Adrenal gland (tissue), 9 donors: ENCODE measurements at regions not wholly inside any gene's neighbourhood (a gene's known extent, or its start where the extent isn't known, plus 50 kb on each side); places are given as distances from the start of the nearest gene placed in this dataset.

Source experiments
- DNase-seq, 7 donors: peaks; one replicate each; pipeline ENCODE4 v3.0.0-alpha.2; 2019 to 2020
- H3K27ac ChIP-seq, 5 donors: fragments of 200-600 bp; sonication (generic) in 4 of 5; 1 replicate in 3 of 5; 2 replicates in 2 of 5; pipeline versions ENCODE4 v1.5.1 to v1.8.0; 2016 to 2020; ENCODE audit warnings: mild to moderate bottlenecking in 1 of 5
- H3K27me3 ChIP-seq: fragments of 200-600 bp; 2 replicates; pipeline ENCODE4 v1.8.0; 2021
- H3K36me3 ChIP-seq, 2 donors: fragments of 200-600 bp; replicated peaks in 1 of 2; 1 replicate in 1 of 2; 2 replicates in 1 of 2; pipeline versions ENCODE4 v1.5.1 to v1.8.0; 2018 to 2022
- H3K4me1 ChIP-seq, 2 donors: fragments of 200-600 bp; replicated peaks in 1 of 2; 1 replicate in 1 of 2; 2 replicates in 1 of 2; pipeline versions ENCODE4 v1.5.1 to v1.8.0; 2018 to 2021
- H3K4me3 ChIP-seq, 4 donors: fragments of 200-600 bp; sonication (generic) in 3 of 4; one replicate each; pipeline ENCODE4 v1.5.1; 2016 to 2018
- H3K9me3 ChIP-seq, 3 donors: fragments of 200-600 bp; sonication (generic) in 1 of 3; replicated peaks in 1 of 3; 1 replicate in 2 of 3; 2 replicates in 1 of 3; pipeline versions ENCODE4 v1.5.1 to v1.8.0; 2016 to 2021
- CTCF ChIP-seq, 6 experiments: fragments of 450-650 bp in 4 of 6; fragments of 200-600 bp in 2 of 6; sonication (generic) in 1 of 6; IDR thresholded peaks; 1 replicate in 5 of 6; 2 replicates in 1 of 6; pipeline versions ENCODE4 v1.5.1 to v1.8.0; 2016 to 2021; ENCODE audit warnings: antibody characterized with exemption in 6 of 6, mild to moderate bottlenecking in 2 of 6, moderate library complexity in 1 of 6
- POLR2A ChIP-seq, 2 donors: fragments of 450-650 bp; IDR thresholded peaks; one replicate each; pipeline ENCODE4 v1.6.1; 2017; ENCODE audit warnings: antibody characterized with exemption in 2 of 2, mild to moderate bottlenecking in 2 of 2, moderate library complexity in 1 of 2
- WGBS, 4 donors: extraction: QIAGEN DNeasy Blood & Tissue Kit in 2 of 4; methylation state at CpG; one replicate each; pipeline versions ENCODE4 v1.1.5 to v1.1.7; 2013 to 2017; 5-methylcytosine and 5-hydroxymethylcytosine counted together
- intact Hi-C, 2 donors: fragments of 100-400 bp; cut with DNase I; formaldehyde crosslinking; loops; one replicate each; pipeline versions ENCODE4 v1.14.1 to v1.15.0; 2022 to 2023
- donor health status: healthy with polysubstance abuse.
- donor health status: Bipolar disorder and iron deficiency.
- donor health status: DM: yes; HTN: yes; CAD: no.
- donor health status: DM: no; HTN: no; CAD: no.
- donor health status: DM: no; HTN: no; CAD: no.

DNA sequence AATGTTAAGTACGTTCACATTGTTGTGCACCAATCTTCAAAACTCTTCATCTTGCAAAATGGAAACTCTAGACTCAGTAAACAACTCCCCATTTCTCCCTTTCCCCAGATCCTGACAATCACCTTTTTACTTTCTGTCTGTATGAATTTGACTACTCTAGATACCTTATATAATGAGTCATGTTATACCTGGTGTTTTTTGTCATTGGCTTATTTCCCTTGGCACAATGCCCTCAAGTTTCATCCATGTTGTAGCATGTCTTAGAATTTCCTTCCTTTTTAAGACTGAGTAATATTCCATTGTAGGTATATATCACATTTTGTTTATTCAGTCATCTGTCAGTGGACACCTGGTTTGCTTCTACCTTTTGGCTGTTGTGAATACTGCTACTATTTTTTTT, 399.5 kb downstream of the LMO4 start:
- Histone ChIP-seq H3K9me3 (no peaks in the 10 kb centered on the region), H3K4me1 (no peaks in the 10 kb centered on the region), H3K27me3 (no peaks in the 10 kb centered on the region), H3K4me3 (no peak overlapping the region), H3K27ac (no peak overlapping the region), H3K36me3 (no peaks in the 10 kb centered on the region)
- intact Hi-C loops = no loop called here
- TF ChIP-seq CTCF (IDR thresholded peaks at IDR 0.05) = no peak
- no peak for TF ChIP-seq POLR2A (IDR thresholded peaks at IDR 0.05)
- DNase-seq = no peak
- WGBS, 4 donors = 74 to 83% (median 80%) methylated on average over 1 of the region's 1 CpG

DNA sequence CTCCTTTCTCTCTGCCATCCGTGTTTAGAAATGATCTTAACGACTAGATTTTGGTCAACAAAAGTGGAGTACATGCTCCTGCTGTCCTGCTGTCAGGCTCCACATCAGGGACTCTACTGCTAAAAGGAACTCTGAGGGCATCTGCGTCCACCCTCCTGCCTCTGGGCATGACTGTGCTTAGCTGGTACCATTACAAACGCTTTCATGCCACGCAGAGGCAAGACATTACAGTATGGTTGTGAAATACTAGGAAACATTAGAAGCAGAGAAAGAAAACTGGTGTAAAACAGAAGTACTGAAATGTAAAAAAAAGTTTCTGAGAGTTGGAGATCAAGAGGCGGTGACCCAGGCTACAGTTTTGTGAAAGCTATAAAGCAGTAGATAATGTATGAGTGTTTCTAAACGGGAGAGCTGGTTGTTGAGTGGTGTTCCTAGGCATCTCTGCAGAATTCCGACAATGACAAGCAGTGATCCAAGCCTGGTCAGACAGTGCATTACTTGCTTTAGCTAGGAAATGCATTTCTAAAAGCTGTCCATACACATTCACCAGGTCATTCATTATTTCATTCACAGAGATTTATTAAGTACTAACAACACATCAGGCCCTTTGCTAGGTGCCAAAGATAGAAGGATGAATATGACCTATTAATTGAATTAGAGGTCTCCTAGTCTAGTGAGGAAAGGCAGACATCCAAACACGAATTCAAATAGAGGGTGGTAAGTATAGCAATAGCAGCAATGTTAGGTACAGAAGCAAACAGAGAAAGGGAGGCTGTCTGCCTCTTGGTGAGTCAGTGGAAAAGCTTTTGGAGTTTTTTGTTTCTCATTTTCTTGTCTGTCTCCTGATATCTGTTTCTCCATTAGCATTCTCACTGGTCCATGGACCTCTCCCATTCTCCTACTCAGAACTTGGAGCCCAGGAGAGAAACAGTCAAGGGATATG, 401.9 kb downstream of the LMO4 start:
- Histone ChIP-seq H3K9me3 (no peaks in the 10 kb centered on the region), H3K4me3 (no peak overlapping the region), H3K27ac (no peak overlapping the region), H3K36me3 (no peaks in the 10 kb centered on the region), H3K4me1 (no peaks in the 10 kb centered on the region), H3K27me3 (no peaks in the 10 kb centered on the region)
- no peak for DNase-seq
- TF ChIP-seq POLR2A (IDR thresholded peaks at IDR 0.05) (no peak), CTCF (IDR thresholded peaks at IDR 0.05) (no peak)
- intact Hi-C loops = no loop called here
- 70 to 75% (median 72%) methylated on average over 9 of the region's 9 CpGs for WGBS, 4 donors

DNA sequence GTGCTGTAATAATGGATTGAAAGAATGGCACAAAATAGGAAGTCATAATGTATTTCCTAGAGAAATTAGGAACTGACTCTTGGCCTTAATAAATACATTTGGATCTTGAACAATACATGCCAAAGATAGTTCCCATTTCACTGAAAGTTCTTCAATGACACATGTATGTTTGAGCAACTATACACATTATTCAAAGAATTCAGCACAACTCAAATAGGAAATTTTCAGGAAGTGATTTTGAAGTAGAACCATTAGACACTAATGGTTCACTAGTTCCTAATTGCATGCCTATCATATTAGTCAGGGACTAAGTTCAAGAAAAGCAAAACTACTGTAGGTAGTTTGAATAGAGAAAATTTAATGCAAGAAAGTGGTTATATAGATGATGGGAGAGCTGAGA, 404.7 kb downstream of the LMO4 start:
- intact Hi-C loops = no loop called here
- no peaks in the 10 kb centered on the region for H3K36me3 ChIP-seq
- no peak overlapping the region for H3K4me3 ChIP-seq
- TF ChIP-seq POLR2A (IDR thresholded peaks at IDR 0.05) (no peak), CTCF (IDR thresholded peaks at IDR 0.05) (no peak)
- no peak overlapping the region for H3K27ac ChIP-seq
- no peaks in the 10 kb centered on the region for H3K27me3 ChIP-seq
- H3K9me3 ChIP-seq = no peaks in the 10 kb centered on the region
- no peak for DNase-seq
- H3K4me1 ChIP-seq = no peaks in the 10 kb centered on the region

DNA sequence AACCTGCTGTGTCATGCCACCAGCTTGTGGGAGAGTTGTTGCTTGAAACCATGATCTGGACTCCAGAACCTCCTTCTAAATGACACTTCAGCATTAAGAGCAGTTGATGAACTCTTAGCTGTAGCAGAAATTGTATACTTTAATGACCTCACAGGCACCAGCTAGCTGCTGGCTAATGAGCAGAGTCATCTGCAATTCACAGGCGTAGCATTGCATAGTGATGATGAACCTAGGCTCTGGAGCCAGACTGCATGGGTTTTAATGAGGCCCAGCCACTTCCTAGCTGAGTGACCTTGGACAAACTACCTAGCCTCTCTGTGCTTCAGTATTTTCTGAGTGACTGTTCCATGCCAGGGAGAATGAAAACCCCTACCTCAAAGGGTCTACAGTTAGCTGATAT, 407.1 kb downstream of the LMO4 start:
- Histone ChIP-seq H3K4me1 (no peaks in the 10 kb centered on the region), H3K27ac (no peak overlapping the region), H3K36me3 (no peaks in the 10 kb centered on the region), H3K9me3 (no peaks in the 10 kb centered on the region), H3K4me3 (no peak overlapping the region), H3K27me3 (no peaks in the 10 kb centered on the region)
- TF ChIP-seq CTCF (IDR thresholded peaks at IDR 0.05) (no peak), POLR2A (IDR thresholded peaks at IDR 0.05) (no peak)
- intact Hi-C loops = no loop called here
- DNase-seq = no peak
- 60 to 100% (median 80%) methylated on average over 1 of the region's 1 CpG for WGBS, 4 donors
